PC-9 (cell line): ENCODE measurements at regions not wholly inside any gene's neighbourhood (a gene's known extent, or its start where the extent isn't known, plus 50 kb on each side); places are given as distances from the start of the nearest gene placed in this dataset.

Experiments used
- BruUV-seq: library from RNA; stranded (reverse); fragments of 400-500 nt; replicated peaks from 2 replicates; lab custom pipeline; 2021; lab: Mats Ljungman, UMichigan
- CTCF ChIA-PET: fragments of 300-600 bp; sonication (Branson Sonifier 250); formaldehyde crosslinking; loops from one replicate; lab custom pipeline; 2022; ENCODE audit warnings: antibody characterized with exemption; lab: Charles Lee
- POLR2A ChIA-PET: fragments of 300-600 bp; sonication (Branson Sonifier 250); formaldehyde crosslinking; loops from one replicate; lab custom pipeline; 2022; ENCODE audit warnings: antibody characterized with exemption; ENCODE audit not compliant: unreplicated experiment; lab: Charles Lee
- DNase-seq, 2 experiments: peaks; one replicate each; pipeline versions ENCODE4 v3.0.0 to v3.0.0-alpha.2; 2015 to 2022; ENCODE audit warnings: mixed read lengths in 1 of 2
- H2AFZ ChIP-seq: fragments of 200-600 bp; sonication (generic); 2 replicates; pipeline ENCODE4 v1.8.1; 2017; ENCODE audit warnings: antibody characterized with exemption
- H3F3A ChIP-seq: fragments of 200-600 bp; sonication (generic); 2 replicates; pipeline ENCODE4 v1.8.1; 2017; ENCODE audit warnings: antibody characterized with exemption, mild to moderate bottlenecking, low read depth; ENCODE audit not compliant: insufficient read depth
- H3K27ac ChIP-seq: fragments of 200-600 bp; sonication (generic); 2 replicates; pipeline ENCODE4 v1.6.1; 2016; ENCODE audit warnings: mixed run types
- H3K27me3 ChIP-seq: fragments of 200-600 bp; sonication (generic); 2 replicates; pipeline ENCODE4 v1.6.1; 2016; ENCODE audit warnings: low read depth, mixed run types; ENCODE audit not compliant: insufficient read depth
- H3K36me3 ChIP-seq: fragments of 200-600 bp; sonication (generic); 2 replicates; pipeline ENCODE4 v1.6.1; 2016; ENCODE audit warnings: low read depth, mixed run types
- H3K4me1 ChIP-seq: fragments of 200-600 bp; sonication (generic); replicated peaks from 2 replicates; pipeline ENCODE4 v1.6.1; 2016; ENCODE audit warnings: mixed run types; ENCODE audit not compliant: insufficient read depth
- H3K4me2 ChIP-seq: fragments of 200-600 bp; sonication (generic); 2 replicates; pipeline ENCODE4 v1.6.1; 2017; ENCODE audit warnings: mixed run types
- H3K4me3 ChIP-seq: fragments of 200-600 bp; sonication (generic); 2 replicates; pipeline ENCODE4 v1.6.1; 2016; ENCODE audit warnings: mixed run types
- H3K79me2 ChIP-seq: fragments of 200-600 bp; sonication (generic); 2 replicates; pipeline ENCODE4 v1.6.1; 2017; ENCODE audit warnings: low read depth, mixed run types
- H3K9me2 ChIP-seq: fragments of 200-600 bp; sonication (generic); 2 replicates; pipeline ENCODE4 v1.8.1; 2017; ENCODE audit warnings: mild to moderate bottlenecking; ENCODE audit not compliant: insufficient read depth
- H3K9me3 ChIP-seq: fragments of 200-600 bp; sonication (generic); 2 replicates; pipeline ENCODE4 v1.8.1; 2016; ENCODE audit warnings: low read depth; ENCODE audit not compliant: insufficient read depth
- H4K20me1 ChIP-seq: fragments of 200-600 bp; sonication (generic); 2 replicates; pipeline ENCODE4 v1.8.1; 2017; ENCODE audit not compliant: insufficient read depth
- EZH2 ChIP-seq: fragments of 200-600 bp; sonication (generic); IDR thresholded peaks from 2 replicates; pipeline ENCODE4 v1.8.0; 2017; ENCODE audit warnings: antibody characterized with exemption, low read depth
- intact Hi-C: fragments of 100-400 bp; cut with micrococcal nuclease; formaldehyde crosslinking; loops from one replicate; pipeline ENCODE4 v1.10.0; 2022; ENCODE audit not compliant: unreplicated experiment
- TF ChIP-seq, protein P1 (sequence below): fragments of 200-600 bp; sonication (generic); conservative IDR thresholded peaks from 2 replicates; pipeline ENCODE4 v1.6.1; 2017; ENCODE audit warnings: mixed run types, antibody characterized with exemption, mild to moderate bottlenecking, moderate library complexity

GRCh38 chr21:32184065-32184464, 94.8 kb downstream of the MIS18A start:
- H3K27me3 ChIP-seq = peaks cover 31% of the 10 kb centered on the region
- no peaks in the 10 kb centered on the region for H3K4me1 ChIP-seq
- no peak overlapping the region for H3K27ac ChIP-seq
- no peaks in the 10 kb centered on the region for H3K9me2 ChIP-seq
- no TSS peak for BruUV-seq
- no peak overlapping the region for H3K4me3 ChIP-seq
- POLR2A ChIA-PET = no interaction called here
- DNase-seq = no peak
- no peaks in the 10 kb centered on the region for H4K20me1 ChIP-seq
- TF ChIP-seq, protein P1, sequence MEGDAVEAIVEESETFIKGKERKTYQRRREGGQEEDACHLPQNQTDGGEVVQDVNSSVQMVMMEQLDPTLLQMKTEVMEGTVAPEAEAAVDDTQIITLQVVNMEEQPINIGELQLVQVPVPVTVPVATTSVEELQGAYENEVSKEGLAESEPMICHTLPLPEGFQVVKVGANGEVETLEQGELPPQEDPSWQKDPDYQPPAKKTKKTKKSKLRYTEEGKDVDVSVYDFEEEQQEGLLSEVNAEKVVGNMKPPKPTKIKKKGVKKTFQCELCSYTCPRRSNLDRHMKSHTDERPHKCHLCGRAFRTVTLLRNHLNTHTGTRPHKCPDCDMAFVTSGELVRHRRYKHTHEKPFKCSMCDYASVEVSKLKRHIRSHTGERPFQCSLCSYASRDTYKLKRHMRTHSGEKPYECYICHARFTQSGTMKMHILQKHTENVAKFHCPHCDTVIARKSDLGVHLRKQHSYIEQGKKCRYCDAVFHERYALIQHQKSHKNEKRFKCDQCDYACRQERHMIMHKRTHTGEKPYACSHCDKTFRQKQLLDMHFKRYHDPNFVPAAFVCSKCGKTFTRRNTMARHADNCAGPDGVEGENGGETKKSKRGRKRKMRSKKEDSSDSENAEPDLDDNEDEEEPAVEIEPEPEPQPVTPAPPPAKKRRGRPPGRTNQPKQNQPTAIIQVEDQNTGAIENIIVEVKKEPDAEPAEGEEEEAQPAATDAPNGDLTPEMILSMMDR = no peak
- no peak for TF ChIP-seq EZH2
- H3K4me2 ChIP-seq = no peak overlapping the region
- H3K36me3 ChIP-seq = no peaks in the 10 kb centered on the region
- CTCF ChIA-PET = no interaction called here
- intact Hi-C loops = no loop called here
- H3K9me3 ChIP-seq = no peaks in the 10 kb centered on the region
- H2AFZ ChIP-seq = no peak overlapping the region
- H3F3A ChIP-seq = no peaks in the 10 kb centered on the region
- H3K79me2 ChIP-seq = no peaks in the 10 kb centered on the region

- no TSS peak for BruUV-seq
- Histone ChIP-seq H3K4me2 (no peak overlapping the region), H3K79me2 (no peaks in the 10 kb centered on the region), H3K4me3 (no peak overlapping the region), H4K20me1 (no peaks in the 10 kb centered on the region), H3F3A (no peaks in the 10 kb centered on the region), H3K4me1 (no peaks in the 10 kb centered on the region), H2AFZ (no peak overlapping the region), H3K36me3 (no peaks in the 10 kb centered on the region), H3K9me2 (no peaks in the 10 kb centered on the region), H3K27me3 (peaks cover 31% of the 10 kb centered on the region), H3K27ac (no peak overlapping the region), H3K9me3 (no peaks in the 10 kb centered on the region)
- TF ChIP-seq EZH2 = no peak
- TF ChIP-seq, protein P1 = no peak
- ChIA-PET CTCF (no interaction called here), POLR2A (no interaction called here)
- no peak for DNase-seq
- intact Hi-C loops = no loop called here
Measured at GRCh38 chr21:32183396-32183795, 95.5 kb downstream of the MIS18A start.

DNA sequence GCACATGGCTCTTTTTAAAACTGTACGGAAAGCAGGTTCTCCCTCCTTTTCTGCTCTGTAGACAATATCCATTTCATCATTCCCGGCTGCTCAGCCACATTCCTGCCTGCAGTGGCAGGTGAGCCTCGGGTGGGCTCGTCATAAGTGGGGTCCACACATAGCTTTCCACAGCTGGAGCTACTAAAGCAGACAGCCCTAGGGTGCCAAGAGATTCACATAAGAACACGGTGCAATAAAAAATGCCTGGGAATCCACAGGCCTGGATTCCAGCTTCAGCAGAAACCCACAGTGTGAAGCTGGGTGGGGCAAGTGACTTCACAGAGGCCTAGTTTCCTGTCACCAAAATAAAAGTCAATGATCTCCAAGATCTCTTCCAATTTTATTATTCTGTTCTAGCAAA, 96.4 kb downstream of the MIS18A start:
- no peak overlapping the region for H2AFZ ChIP-seq

More for the DNA sequence above, 96.4 kb downstream of the MIS18A start:
- no peaks in the 10 kb centered on the region for H3K9me3 ChIP-seq
- ChIA-PET POLR2A (no interaction called here), CTCF (no interaction called here)
- no peaks in the 10 kb centered on the region for H3K4me1 ChIP-seq
- no peak overlapping the region for H3K4me3 ChIP-seq
- no peak for TF ChIP-seq EZH2
- TF ChIP-seq, protein P1 = no peak
- no peak for DNase-seq
- no peaks in the 10 kb centered on the region for H3K36me3 ChIP-seq
- H3K27ac ChIP-seq = no peak overlapping the region
- H3F3A ChIP-seq = no peaks in the 10 kb centered on the region
- intact Hi-C loops = no loop called here
- H3K4me2 ChIP-seq = no peak overlapping the region
- H3K27me3 ChIP-seq = peaks cover 31% of the 10 kb centered on the region
- H4K20me1 ChIP-seq = no peaks in the 10 kb centered on the region
- no TSS peak for BruUV-seq
- H3K9me2 ChIP-seq = no peaks in the 10 kb centered on the region
- no peaks in the 10 kb centered on the region for H3K79me2 ChIP-seq
